GM12892 (cell line): ENCODE measurements at regions not wholly inside any gene's neighbourhood (a gene's known extent, or its start where the extent isn't known, plus 50 kb on each side); places are given as distances from the start of the nearest gene placed in this dataset.

Experiments
- POLR2A ChIP-seq: IDR thresholded peaks from 2 replicates; pipeline ENCODE4 v1.6.1; 2011; ENCODE audit warnings: low read depth, low read length, control low read depth
- POLR2AphosphoS5 ChIP-seq: IDR thresholded peaks from 2 replicates; pipeline ENCODE4 v1.6.1; 2011; ENCODE audit warnings: low read depth, low read length, control low read depth

DNA sequence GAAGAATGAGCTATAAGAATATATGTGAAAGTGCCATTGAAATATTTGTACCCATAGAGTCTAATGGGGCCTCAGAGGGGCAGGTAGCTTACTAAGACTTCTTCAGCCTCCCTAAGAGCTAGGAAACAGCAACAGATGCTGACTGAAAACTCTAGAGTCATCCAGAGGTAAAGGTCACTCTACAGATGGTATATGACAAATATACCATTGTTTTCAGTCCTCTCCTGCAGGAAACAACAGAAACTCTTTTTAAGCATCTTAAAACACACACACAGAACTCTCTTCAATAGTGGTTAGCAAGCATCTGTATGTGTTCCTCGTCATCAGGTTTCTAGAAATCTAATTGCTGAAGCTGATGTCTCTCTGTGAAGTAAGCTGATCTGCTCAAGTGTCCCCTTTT is 313.8 kb upstream of the GATB start:
- TF ChIP-seq POLR2AphosphoS5 (no peak), POLR2A (no peak)
